ENCODE measurements at regions not wholly inside any gene's neighbourhood (a gene's known extent, or its start where the extent isn't known, plus 50 kb on each side); places are given as distances from the start of the nearest gene placed in this dataset.

- no peak for TF ChIP-seq TSHZ2 (CRISPR knock-in tag; IDR thresholded peaks at IDR 0.05)
- TF ChIP-seq RARB (CRISPR knock-in tag; IDR thresholded peaks at IDR 0.05) = no peak
- no peak for TF ChIP-seq ZFP3 (CRISPR knock-in tag; IDR thresholded peaks at IDR 0.05)
- no peak for TF ChIP-seq CSDC2 (CRISPR knock-in tag; IDR thresholded peaks at IDR 0.05)
- no peak for TF ChIP-seq TOX (CRISPR knock-in tag; IDR thresholded peaks at IDR 0.05; ENCODE audit: borderline replicate concordance)
- no peak for TF ChIP-seq PATZ1 (CRISPR knock-in tag; IDR thresholded peaks at IDR 0.05; ENCODE audit: borderline replicate concordance)
- TF ChIP-seq BACH2 (CRISPR knock-in tag; IDR thresholded peaks at IDR 0.05; ENCODE audit: borderline replicate concordance) = no peak
- no peak for TF ChIP-seq ZC3H10 (CRISPR knock-in tag; IDR thresholded peaks at IDR 0.05)
Observed at GRCh38 chr9:8036914-8037524, 237.4 kb upstream of the DMAC1 start.

Measured in SK-N-SH treated with all-trans-retinoic acid at 6 μM for 48 hours (cell line).